DND-41 (cell line): ENCODE measurements at regions not wholly inside any gene's neighbourhood (a gene's known extent, or its start where the extent isn't known, plus 50 kb on each side); places are given as distances from the start of the nearest gene placed in this dataset.

ENCODE experiments used
- CTCF ChIP-seq: IDR thresholded peaks from 2 replicates; pipeline ENCODE4 v1.5.1; 2012; ENCODE audit warnings: borderline replicate concordance, low read length, moderate library complexity, mild to moderate bottlenecking; ENCODE audit not compliant: poor library complexity, severe bottlenecking; ENCODE audit errors: extremely low read depth
- EZH2 ChIP-seq: IDR thresholded peaks from 3 replicates; pipeline ENCODE4 v1.6.1; 2012; ENCODE audit warnings: borderline replicate concordance, low read depth, mild to moderate bottlenecking, moderate library complexity, low read length, inconsistent platforms; ENCODE audit not compliant: severe bottlenecking

GRCh38 chr9:107699231-107699630, 209.7 kb upstream of the KLF4 start:
- TF ChIP-seq CTCF (no peak), EZH2 (no peak)
